ENCODE measurements at regions not wholly inside any gene's neighbourhood (a gene's known extent, or its start where the extent isn't known, plus 50 kb on each side); places are given as distances from the start of the nearest gene placed in this dataset.

DNA sequence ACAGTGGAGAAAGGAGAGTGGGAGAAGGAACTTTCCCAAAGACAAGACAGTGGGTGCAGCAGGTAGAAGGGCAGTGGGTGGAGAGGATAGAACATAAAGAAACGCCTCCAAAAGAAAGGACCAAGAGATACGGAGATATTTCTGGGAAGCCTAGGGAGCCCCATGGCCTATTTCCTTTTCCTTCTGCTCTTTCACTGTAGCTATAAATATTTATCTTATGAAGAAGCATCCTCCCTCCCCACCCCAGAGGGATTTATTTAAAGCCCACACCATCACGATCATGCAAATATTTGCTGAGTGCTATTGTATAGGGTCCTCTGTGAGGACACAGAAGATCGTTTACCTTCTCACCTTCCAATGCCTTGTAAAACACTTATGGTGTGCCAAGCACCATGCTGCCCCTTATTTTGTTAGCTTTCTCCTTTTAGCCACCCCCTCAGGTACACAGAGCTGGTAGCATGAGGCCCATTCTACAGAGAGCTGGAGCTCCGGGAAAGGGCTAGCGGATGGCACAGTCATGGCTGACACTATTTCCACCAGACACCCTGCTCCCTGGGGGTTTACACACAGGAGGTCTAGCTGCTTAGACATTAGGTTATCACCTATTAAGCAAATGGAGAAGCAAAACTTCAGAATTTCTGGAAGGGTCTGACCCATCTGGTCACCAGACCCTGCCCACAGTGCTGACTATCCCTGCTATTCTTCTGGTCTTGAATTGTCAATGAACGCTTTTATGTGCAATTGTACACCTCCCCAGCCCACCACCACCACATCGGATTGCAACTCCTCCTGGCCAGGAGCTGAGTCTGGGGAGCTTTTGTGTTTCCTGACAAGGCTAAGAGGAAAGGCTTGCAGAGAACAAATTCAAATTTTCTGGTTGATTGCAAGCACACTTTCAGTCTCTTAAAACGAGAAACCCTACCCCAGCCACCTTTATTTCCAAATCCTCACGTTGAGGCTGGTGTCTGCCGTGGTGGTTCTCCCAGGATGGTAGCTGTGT is 91.8 kb upstream of the KLF7 start:
- H3K4me1 ChIP-seq (ENCODE audit: insufficient read depth, low read length): no peaks in the 10 kb centered on the region
- DNase-seq: no peak
- Mint-ChIP-seq H3K36me3 (no peaks in the 10 kb centered on the region), H3K4me3 (no peak overlapping the region), H3K27me3 (peaks cover 6 to 8% of the 10 kb centered on the region in 2 donors), H3K27ac (no peak overlapping the region), H3K4me1 (no peaks in the 10 kb centered on the region), H3K9me3 (no peaks in the 10 kb centered on the region)
- H3K36me3 ChIP-seq (ENCODE audit: insufficient read depth, low read length): no peaks in the 10 kb centered on the region
- H3K27ac ChIP-seq (ENCODE audit: low read depth, low read length): no peak overlapping the region
- no peaks in the 10 kb centered on the region for H3K9me3 ChIP-seq (ENCODE audit: low read length)
- no peaks in the 10 kb centered on the region for H3K27me3 ChIP-seq (ENCODE audit: insufficient read depth, low read length, poor library complexity, severe bottlenecking)
- POLR2A ChIA-PET: no interaction called here
- CTCF ChIA-PET: no interaction called here
- H3K4me3 ChIP-seq (ENCODE audit: low read length): no peak overlapping the region

DNA sequence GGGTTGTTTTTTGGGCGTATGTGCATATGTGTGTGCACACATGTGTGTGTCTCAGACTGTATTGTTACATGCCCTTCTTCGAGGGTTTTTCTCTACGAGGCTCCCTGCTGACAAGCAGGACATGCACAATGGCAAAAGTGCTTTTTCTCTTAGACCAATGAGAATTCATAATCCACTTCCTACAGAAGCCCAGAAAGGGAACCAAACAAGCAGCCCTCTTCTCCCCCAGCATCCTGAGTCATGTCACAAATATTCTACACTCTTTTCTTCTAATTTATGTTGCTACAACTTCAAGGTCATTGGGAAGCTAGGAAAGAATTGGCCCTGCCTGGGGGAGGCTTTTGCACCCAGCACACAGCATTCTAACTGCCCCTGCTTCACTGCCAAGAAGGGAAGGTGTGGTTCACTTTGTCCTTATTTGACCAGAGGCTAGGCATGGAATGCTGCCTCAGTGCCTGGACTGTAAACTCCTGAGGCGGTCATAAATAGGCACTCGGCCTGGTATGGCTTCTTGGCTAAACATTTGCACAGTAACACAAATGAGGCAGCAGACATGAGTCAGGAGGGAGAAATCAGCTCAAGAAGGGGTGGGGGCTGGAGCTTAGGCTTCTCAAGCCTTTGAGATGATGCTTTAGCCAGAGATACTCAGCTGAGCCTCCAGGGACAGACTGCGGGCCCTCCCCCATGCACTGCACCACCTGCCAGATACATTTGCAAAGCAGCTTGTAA is 92.7 kb upstream of the KLF7 start:
- no peak overlapping the region for H3K4me3 Mint-ChIP-seq
- POLR2A ChIA-PET: no interaction called here
- H3K9me3 Mint-ChIP-seq: no peaks in the 10 kb centered on the region
- H3K36me3 Mint-ChIP-seq: no peaks in the 10 kb centered on the region
- H3K27ac Mint-ChIP-seq: no peak overlapping the region
- CTCF ChIA-PET: no interaction called here
- H3K4me1 Mint-ChIP-seq: no peaks in the 10 kb centered on the region
- Histone ChIP-seq H3K4me3 (ENCODE audit: low read length) (no peak overlapping the region), H3K27me3 (ENCODE audit: insufficient read depth, low read length, poor library complexity, severe bottlenecking) (no peaks in the 10 kb centered on the region), H3K36me3 (ENCODE audit: insufficient read depth, low read length) (no peaks in the 10 kb centered on the region), H3K9me3 (ENCODE audit: low read length) (no peaks in the 10 kb centered on the region), H3K4me1 (ENCODE audit: insufficient read depth, low read length) (no peaks in the 10 kb centered on the region), H3K27ac (ENCODE audit: low read depth, low read length) (no peak overlapping the region)
- DNase-seq: no peak
- peaks cover 6 to 8% of the 10 kb centered on the region in 2 donors for H3K27me3 Mint-ChIP-seq

DNA sequence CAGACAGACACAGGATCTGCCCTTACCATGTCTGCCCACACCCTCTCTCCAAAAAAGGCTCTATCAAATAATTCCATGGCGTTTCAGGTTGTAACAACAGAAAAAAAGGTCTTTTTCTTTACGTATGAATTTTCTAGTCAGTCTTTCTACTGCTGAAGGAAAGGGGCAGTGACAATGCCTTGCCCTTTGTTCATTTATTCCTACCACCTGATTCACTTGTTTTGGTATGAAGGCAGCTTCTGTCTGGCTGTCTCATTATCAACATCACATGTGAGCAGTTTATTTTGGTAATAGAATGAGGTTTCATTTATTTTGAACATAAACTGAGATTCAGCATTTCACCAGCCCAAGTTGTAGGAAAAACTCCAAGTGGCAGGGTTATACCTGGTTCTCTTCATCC is 94.3 kb upstream of the KLF7 start:
- Mint-ChIP-seq H3K27me3 (peaks cover 3 to 8% of the 10 kb centered on the region in 2 donors), H3K36me3 (no peaks in the 10 kb centered on the region), H3K9me3 (no peaks in the 10 kb centered on the region), H3K27ac (peak overlapping the region in 1 of 8 donors; percentile 2), H3K4me3 (no peak overlapping the region), H3K4me1 (no peaks in the 10 kb centered on the region)
- no peaks in the 10 kb centered on the region for H3K27me3 ChIP-seq (ENCODE audit: insufficient read depth, low read length, poor library complexity, severe bottlenecking)
- ChIA-PET POLR2A (no interaction called here), CTCF (no interaction called here)
- no peak for DNase-seq
- no peak overlapping the region for H3K4me3 ChIP-seq (ENCODE audit: low read length)
- no peaks in the 10 kb centered on the region for H3K4me1 ChIP-seq (ENCODE audit: insufficient read depth, low read length)
- no peak overlapping the region for H3K27ac ChIP-seq (ENCODE audit: low read depth, low read length)
- H3K36me3 ChIP-seq (ENCODE audit: insufficient read depth, low read length): no peaks in the 10 kb centered on the region
- H3K9me3 ChIP-seq (ENCODE audit: low read length): no peaks in the 10 kb centered on the region

- H3K4me3 Mint-ChIP-seq: no peak overlapping the region
- no peak overlapping the region for H3K27ac Mint-ChIP-seq
- H3K27me3 ChIP-seq (ENCODE audit: insufficient read depth, low read length, poor library complexity, severe bottlenecking): no peaks in the 10 kb centered on the region
- no peaks in the 10 kb centered on the region for H3K36me3 Mint-ChIP-seq
- H3K27ac ChIP-seq (ENCODE audit: low read depth, low read length): no peak overlapping the region
- POLR2A ChIA-PET: no interaction called here
- CTCF ChIA-PET: interaction anchor here (1.2 kb wide), 1 partner anchor 11 kb away, joined by 4 read pairs; no protein-coding TSS in a partner anchor
- no peaks in the 10 kb centered on the region for H3K36me3 ChIP-seq (ENCODE audit: insufficient read depth, low read length)
- H3K9me3 ChIP-seq (ENCODE audit: low read length): no peaks in the 10 kb centered on the region
- H3K9me3 Mint-ChIP-seq: peaks cover 0 to 2% (median 0%) of the 10 kb centered on the region in 5 donors
- H3K4me3 ChIP-seq (ENCODE audit: low read length): no peak overlapping the region
- no peaks in the 10 kb centered on the region for H3K4me1 Mint-ChIP-seq
- DNase-seq: no peak
- peaks cover 1 to 8% of the 10 kb centered on the region in 2 donors for H3K27me3 Mint-ChIP-seq
- no peaks in the 10 kb centered on the region for H3K4me1 ChIP-seq (ENCODE audit: insufficient read depth, low read length)
Observed at GRCh38 chr2:207260947-207261346, 95.2 kb upstream of the KLF7 start.

GRCh38 chr2:207264310-207264709 is 98.6 kb upstream of the KLF7 start:
- no peaks in the 10 kb centered on the region for H3K36me3 Mint-ChIP-seq
- peaks cover 1 to 9% of the 10 kb centered on the region in 2 donors for H3K27me3 Mint-ChIP-seq
- no peaks in the 10 kb centered on the region for H3K4me1 ChIP-seq (ENCODE audit: insufficient read depth, low read length)
- H3K4me3 Mint-ChIP-seq: no peak overlapping the region
- ChIA-PET POLR2A (no interaction called here), CTCF (no interaction called here)
- H3K9me3 ChIP-seq (ENCODE audit: low read length): no peaks in the 10 kb centered on the region
- H3K36me3 ChIP-seq (ENCODE audit: insufficient read depth, low read length): no peaks in the 10 kb centered on the region
- H3K27me3 ChIP-seq (ENCODE audit: insufficient read depth, low read length, poor library complexity, severe bottlenecking): no peaks in the 10 kb centered on the region
- H3K4me1 Mint-ChIP-seq: no peaks in the 10 kb centered on the region
- H3K9me3 Mint-ChIP-seq: peaks cover 0 to 2% (median 0%) of the 10 kb centered on the region in 5 donors
- no peak for DNase-seq
- H3K4me3 ChIP-seq (ENCODE audit: low read length): no peak overlapping the region
- no peak overlapping the region for H3K27ac ChIP-seq (ENCODE audit: low read depth, low read length)
- no peak overlapping the region for H3K27ac Mint-ChIP-seq

DNA sequence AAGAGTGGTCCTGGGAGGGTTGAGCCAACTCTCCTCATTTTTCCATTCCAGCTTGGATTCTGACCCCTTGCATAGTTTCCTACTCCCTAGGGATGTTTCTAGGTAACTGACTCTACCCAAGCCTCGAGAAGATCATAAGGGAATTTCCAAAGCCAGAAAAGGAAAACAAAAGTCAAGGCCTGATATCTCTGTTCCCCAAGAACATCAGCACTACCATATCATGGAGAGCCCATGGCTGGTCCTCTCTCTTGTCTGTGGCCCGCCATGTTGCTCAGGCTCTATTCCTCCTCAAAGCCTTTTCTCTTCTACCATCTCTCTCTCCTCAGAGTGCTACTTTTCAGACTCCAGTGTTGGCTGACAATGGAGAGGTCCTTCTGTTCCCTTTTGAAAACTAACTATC is 99.6 kb upstream of the KLF7 start:
- H3K27me3 ChIP-seq (ENCODE audit: insufficient read depth, low read length, poor library complexity, severe bottlenecking): no peaks in the 10 kb centered on the region
- Mint-ChIP-seq H3K4me1 (no peaks in the 10 kb centered on the region), H3K4me3 (no peak overlapping the region), H3K27ac (no peak overlapping the region), H3K27me3 (peaks cover 1 to 6% of the 10 kb centered on the region in 2 donors), H3K36me3 (no peaks in the 10 kb centered on the region), H3K9me3 (peaks cover 0 to 2% (median 0%) of the 10 kb centered on the region in 5 donors)
- H3K27ac ChIP-seq (ENCODE audit: low read depth, low read length): no peak overlapping the region
- H3K4me3 ChIP-seq (ENCODE audit: low read length): no peak overlapping the region
- no peak for DNase-seq
- no peaks in the 10 kb centered on the region for H3K4me1 ChIP-seq (ENCODE audit: insufficient read depth, low read length)
- no peaks in the 10 kb centered on the region for H3K9me3 ChIP-seq (ENCODE audit: low read length)
- H3K36me3 ChIP-seq (ENCODE audit: insufficient read depth, low read length): no peaks in the 10 kb centered on the region
- ChIA-PET CTCF (interaction anchor here (1.1 kb wide), 1 partner anchor 17 kb away, joined by 3 read pairs; no protein-coding TSS in a partner anchor), POLR2A (no interaction called here)

DNA sequence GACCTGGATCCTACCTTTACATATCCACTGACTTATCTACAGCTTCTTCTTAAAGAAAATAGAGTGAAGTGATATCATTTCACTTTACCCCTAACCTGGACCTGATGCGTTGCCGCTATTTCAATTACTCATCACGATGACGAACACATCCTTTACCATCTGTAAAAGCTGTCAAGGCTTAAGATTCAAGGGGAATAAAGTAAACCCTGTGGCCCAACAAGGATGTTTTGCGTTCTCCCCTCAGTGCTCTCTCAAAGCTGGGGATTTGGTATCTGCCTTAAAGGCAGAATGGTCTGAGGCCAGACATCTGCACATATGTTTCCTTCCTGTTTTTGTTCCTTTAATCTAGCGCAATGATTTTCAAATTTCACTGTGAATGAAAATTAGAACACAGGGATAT is 100.1 kb upstream of the KLF7 start:
- no peaks in the 10 kb centered on the region for H3K36me3 Mint-ChIP-seq
- H3K9me3 Mint-ChIP-seq: peaks cover 0 to 2% (median 0%) of the 10 kb centered on the region in 5 donors
- Histone ChIP-seq H3K9me3 (ENCODE audit: low read length) (no peaks in the 10 kb centered on the region), H3K4me1 (ENCODE audit: insufficient read depth, low read length) (no peaks in the 10 kb centered on the region), H3K27me3 (ENCODE audit: insufficient read depth, low read length, poor library complexity, severe bottlenecking) (no peaks in the 10 kb centered on the region), H3K27ac (ENCODE audit: low read depth, low read length) (no peak overlapping the region), H3K4me3 (ENCODE audit: low read length) (no peak overlapping the region), H3K36me3 (ENCODE audit: insufficient read depth, low read length) (no peaks in the 10 kb centered on the region)
- ChIA-PET POLR2A (no interaction called here), CTCF (interaction anchor here (1.1 kb wide), 1 partner anchor 16 kb away, joined by 3 read pairs; no protein-coding TSS in a partner anchor)
- peaks cover 1 to 6% of the 10 kb centered on the region in 2 donors for H3K27me3 Mint-ChIP-seq
- no peaks in the 10 kb centered on the region for H3K4me1 Mint-ChIP-seq
- H3K4me3 Mint-ChIP-seq: no peak overlapping the region
- H3K27ac Mint-ChIP-seq: no peak overlapping the region
- no peak for DNase-seq

GRCh38 chr2:207266648-207267047 is 100.9 kb upstream of the KLF7 start:
- no peaks in the 10 kb centered on the region for H3K36me3 Mint-ChIP-seq
- H3K27ac ChIP-seq (ENCODE audit: low read depth, low read length): no peak overlapping the region
- CTCF ChIA-PET: no interaction called here
- H3K9me3 Mint-ChIP-seq: peaks cover 0 to 2% (median 0%) of the 10 kb centered on the region in 5 donors
- DNase-seq: no peak
- no peak overlapping the region for H3K4me3 Mint-ChIP-seq
- H3K4me1 Mint-ChIP-seq: no peaks in the 10 kb centered on the region
- no peaks in the 10 kb centered on the region for H3K27me3 ChIP-seq (ENCODE audit: insufficient read depth, low read length, poor library complexity, severe bottlenecking)
- no peak overlapping the region for H3K27ac Mint-ChIP-seq
- H3K36me3 ChIP-seq (ENCODE audit: insufficient read depth, low read length): no peaks in the 10 kb centered on the region
- peaks cover 0 to 6% of the 10 kb centered on the region in 2 donors for H3K27me3 Mint-ChIP-seq
- POLR2A ChIA-PET: no interaction called here
- H3K9me3 ChIP-seq (ENCODE audit: low read length): no peaks in the 10 kb centered on the region
- no peak overlapping the region for H3K4me3 ChIP-seq (ENCODE audit: low read length)
- H3K4me1 ChIP-seq (ENCODE audit: insufficient read depth, low read length): no peaks in the 10 kb centered on the region

Measured in CD8-positive, alpha-beta memory T cell (primary cell).